ENCODE measurements at regions not wholly inside any gene's neighbourhood (a gene's known extent, or its start where the extent isn't known, plus 50 kb on each side); places are given as distances from the start of the nearest gene placed in this dataset.
"Not testable (repeated sequence)": the region's sequence is repeated elsewhere in the genome, so short reads cannot be mapped to it uniquely, and the experiment has no call there.

- no peak for DNase-seq (ENCODE audit: low spot score)
Observed at GRCh38 chr5:124512236-124512635, 234.2 kb downstream of the ZNF608 start.

GRCh38 chr5:124511791-124512190 lies 234.6 kb downstream of the ZNF608 start:
- DNase-seq (ENCODE audit: low spot score): no peak

- DNase-seq (ENCODE audit: low spot score): no peak
Observed at GRCh38 chr5:124507688-124508087, 238.8 kb downstream of the ZNF608 start.

- DNase-seq (ENCODE audit: low spot score): no peak
Observed at GRCh38 chr5:124504081-124504916, 242.1 kb downstream of the ZNF608 start.

DNA sequence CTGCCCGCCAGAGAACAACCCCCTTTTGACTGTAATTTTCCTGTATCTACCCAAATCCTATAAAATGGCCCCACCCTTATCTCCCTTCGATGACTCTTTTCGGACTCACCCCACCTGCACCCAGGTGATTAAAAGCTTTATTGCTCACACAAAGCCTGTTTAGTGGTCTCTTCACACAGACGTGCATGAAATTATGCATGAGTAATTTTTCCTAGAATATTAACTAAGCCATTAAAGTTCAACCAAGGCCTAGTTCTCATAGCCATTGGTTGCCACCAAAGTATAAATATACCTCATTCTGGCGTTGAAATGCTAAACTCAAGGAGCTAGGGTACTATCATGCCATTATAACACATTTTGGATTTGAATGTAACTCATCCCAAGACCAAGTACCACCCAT lies 243.9 kb downstream of the ZNF608 start:
- no peak for DNase-seq (ENCODE audit: low spot score)

- DNase-seq (ENCODE audit: low spot score): not testable (repeated sequence)
Observed at GRCh38 chr5:124499818-124500217, 246.6 kb downstream of the ZNF608 start.

GRCh38 chr5:124496968-124497367 lies 249.5 kb downstream of the ZNF608 start:
- DNase-seq (ENCODE audit: low spot score): not testable (repeated sequence)

- DNase-seq (ENCODE audit: low spot score): no peak
Observed at GRCh38 chr5:124494540-124495116, 251.8 kb downstream of the ZNF608 start.

- DNase-seq (ENCODE audit: low spot score): no peak
Observed at GRCh38 chr5:124492444-124493224, 253.8 kb downstream of the ZNF608 start.

- DNase-seq (ENCODE audit: low spot score): not testable (repeated sequence)
Observed at GRCh38 chr5:124490315-124490714, 256.1 kb downstream of the ZNF608 start.

GRCh38 chr5:124481419-124481818 lies 265.0 kb downstream of the ZNF608 start:
- DNase-seq (ENCODE audit: low spot score): no peak

- DNase-seq (ENCODE audit: low spot score): no peak
Observed at GRCh38 chr5:124480964-124481363, 265.5 kb downstream of the ZNF608 start.

GRCh38 chr5:124480022-124480421 lies 266.4 kb downstream of the ZNF608 start:
- DNase-seq (ENCODE audit: low spot score): peak; percentile 36

GRCh38 chr5:124478264-124478663 lies 268.2 kb downstream of the ZNF608 start:
- DNase-seq (ENCODE audit: low spot score): no peak

DNA sequence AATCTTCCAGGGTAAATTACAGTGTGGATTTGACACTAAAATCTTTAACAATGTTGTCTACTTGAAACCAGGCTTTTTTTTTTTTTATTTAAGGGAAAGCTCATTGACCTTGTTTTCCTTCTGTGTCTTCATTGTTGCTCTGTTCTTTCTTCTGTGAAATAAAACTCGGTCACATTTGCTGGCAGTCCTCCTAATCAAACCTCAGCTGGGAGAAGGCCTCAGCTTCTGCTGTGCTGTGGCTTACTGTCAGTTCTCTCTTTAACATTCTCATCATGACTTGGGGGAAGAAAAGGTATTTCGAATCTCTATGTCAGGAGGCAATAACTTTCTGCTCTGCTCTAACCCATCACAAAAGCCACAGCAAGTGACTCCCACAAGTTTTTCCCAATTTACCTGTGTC lies 268.9 kb downstream of the ZNF608 start:
- no peak for DNase-seq (ENCODE audit: low spot score)

DNA sequence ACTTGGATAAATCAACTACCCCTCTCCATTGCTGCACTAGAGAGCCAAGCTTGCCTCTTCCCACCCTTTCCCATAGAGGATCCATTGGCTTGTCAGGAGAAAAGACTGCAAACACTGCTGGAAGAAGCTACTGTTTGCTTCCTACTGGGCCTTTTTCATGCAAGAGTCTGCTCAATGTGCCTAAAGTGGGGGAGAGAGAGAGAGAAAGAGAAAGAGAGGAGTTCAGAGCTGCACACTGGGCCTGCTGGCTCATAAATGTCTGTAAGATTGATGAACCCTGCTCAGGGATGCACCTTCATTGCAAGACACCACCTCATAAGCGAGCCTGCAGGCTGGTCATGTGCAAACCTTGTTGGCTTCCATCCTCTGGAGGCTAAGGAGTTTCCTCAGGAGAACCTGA lies 269.4 kb downstream of the ZNF608 start:
- DNase-seq (ENCODE audit: low spot score): no peak

GRCh38 chr5:124474528-124475215 lies 271.8 kb downstream of the ZNF608 start:
- no peak for DNase-seq (ENCODE audit: low spot score)

GRCh38 chr5:124468671-124469411 lies 277.6 kb downstream of the ZNF608 start:
- no peak for DNase-seq (ENCODE audit: low spot score)

DNA sequence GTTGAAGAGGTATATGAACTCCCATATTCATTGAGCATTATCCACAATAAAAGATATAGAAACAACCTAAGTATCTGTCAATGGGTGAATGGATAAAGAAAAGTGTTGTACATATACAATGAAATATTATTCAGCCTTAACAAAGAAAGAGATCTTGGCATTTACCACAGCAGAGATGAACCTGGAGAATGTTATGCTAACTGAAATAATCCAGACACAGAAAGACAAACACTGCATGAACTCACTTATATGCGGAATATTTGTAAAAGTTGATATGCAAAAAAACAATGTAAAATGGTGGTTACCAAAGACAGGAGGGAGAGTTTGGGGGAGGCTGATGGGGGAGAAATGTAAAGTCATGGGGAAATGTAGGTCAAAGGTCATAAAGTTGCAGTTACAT lies 278.7 kb downstream of the ZNF608 start:
- no peak for DNase-seq (ENCODE audit: low spot score)

GRCh38 chr5:124466011-124466410 lies 280.4 kb downstream of the ZNF608 start:
- DNase-seq (ENCODE audit: low spot score): no peak

DNA sequence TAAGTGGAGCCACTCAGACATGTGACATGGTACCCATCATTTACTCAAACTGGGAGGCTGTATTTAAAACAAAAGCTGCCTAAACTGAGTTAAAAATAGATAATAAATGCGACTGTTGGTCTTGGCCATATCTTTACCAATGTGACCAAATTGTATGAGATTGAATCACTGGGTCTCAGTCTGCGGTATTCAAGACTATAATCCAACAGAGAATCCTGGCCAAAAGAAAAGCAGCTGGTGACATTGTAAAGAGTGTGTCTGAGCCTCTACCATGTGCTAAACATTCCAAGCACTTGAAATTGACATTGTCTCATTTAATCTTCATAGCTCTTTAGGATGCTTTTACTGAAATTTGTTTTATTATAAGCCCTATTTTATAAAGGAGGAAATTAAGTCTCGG lies 282.6 kb downstream of the ZNF608 start:
- DNase-seq (ENCODE audit: low spot score): no peak

DNA sequence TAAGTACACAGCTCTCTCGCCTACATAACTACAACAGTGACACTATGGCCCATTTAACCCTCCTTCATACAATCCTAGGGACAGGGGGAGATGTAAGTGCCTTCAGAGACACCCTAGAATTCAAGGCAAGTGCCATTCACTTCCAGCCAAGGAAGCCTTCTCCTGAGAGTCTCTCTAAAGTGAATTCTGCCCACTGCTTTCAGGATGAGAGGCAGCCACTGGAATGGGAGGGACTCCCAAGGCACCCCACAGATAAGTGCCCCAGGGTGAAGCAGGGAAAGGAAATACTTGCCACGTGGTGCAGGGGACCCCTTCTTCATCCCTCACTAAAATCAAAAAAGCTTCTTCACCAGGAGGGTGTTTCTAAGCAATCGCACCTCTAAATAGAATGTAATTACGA lies 283.7 kb downstream of the ZNF608 start:
- DNase-seq (ENCODE audit: low spot score): no peak
